22Rv1 (cell line): ENCODE measurements at regions not wholly inside any gene's neighbourhood (a gene's known extent, or its start where the extent isn't known, plus 50 kb on each side); places are given as distances from the start of the nearest gene placed in this dataset.

Experiments used
- CTCF ChIP-seq: fragments of 450-650 bp; IDR thresholded peaks from 2 replicates; pipeline ENCODE4 v1.5.1; 2017; ENCODE audit warnings: mild to moderate bottlenecking
- ZFX ChIP-seq: fragments of 450-650 bp; IDR thresholded peaks from 2 replicates; pipeline ENCODE4 v1.6.1; 2017; ENCODE audit warnings: antibody characterized with exemption, borderline replicate concordance

- no peak for TF ChIP-seq CTCF
- no peak for TF ChIP-seq ZFX
These were observed 53.2 kb upstream of the CYRIA start for GRCh38 chr2:16718576-16719484.
